Putamen (tissue), 1 donor: ENCODE measurements at regions not wholly inside any gene's neighbourhood (a gene's known extent, or its start where the extent isn't known, plus 50 kb on each side); places are given as distances from the start of the nearest gene placed in this dataset.

Experiments
- DNase-seq: peaks from one replicate; pipeline ENCODE4 v3.0.0-alpha.2; 2016; ENCODE audit warnings: low spot score

- no peak for DNase-seq
Measured at GRCh38 chr5:57698802-57699201, 216.2 kb upstream of the ACTBL2 start.

- no peak for DNase-seq
Measured at GRCh38 chr5:57698086-57698485, 215.5 kb upstream of the ACTBL2 start.

- no peak for DNase-seq
Measured at GRCh38 chr5:57696825-57697570, 214.4 kb upstream of the ACTBL2 start.

GRCh38 chr5:57696389-57696769 lies 213.8 kb upstream of the ACTBL2 start:
- DNase-seq = no peak

GRCh38 chr5:57695706-57696388 lies 213.2 kb upstream of the ACTBL2 start:
- DNase-seq = no peak

GRCh38 chr5:57695179-57695578 lies 212.6 kb upstream of the ACTBL2 start:
- no peak for DNase-seq

GRCh38 chr5:57693488-57694305 lies 211.1 kb upstream of the ACTBL2 start:
- DNase-seq = no peak

- DNase-seq = peak; percentile 80
Measured at GRCh38 chr5:57692582-57693487, 210.2 kb upstream of the ACTBL2 start.

GRCh38 chr5:57690724-57691123 lies 208.1 kb upstream of the ACTBL2 start:
- DNase-seq = no peak

GRCh38 chr5:57687596-57687995 lies 205.0 kb upstream of the ACTBL2 start:
- no peak for DNase-seq

- no peak for DNase-seq
Measured at GRCh38 chr5:57685516-57686255, 203.1 kb upstream of the ACTBL2 start.

GRCh38 chr5:57684299-57684702 lies 201.7 kb upstream of the ACTBL2 start:
- no peak for DNase-seq

GRCh38 chr5:57683036-57683630 lies 200.5 kb upstream of the ACTBL2 start:
- no peak for DNase-seq

GRCh38 chr5:57681942-57682341 lies 199.3 kb upstream of the ACTBL2 start:
- DNase-seq = no peak

- no peak for DNase-seq
Measured at GRCh38 chr5:57680686-57681085, 198.1 kb upstream of the ACTBL2 start.

GRCh38 chr5:57677235-57677634 lies 194.6 kb upstream of the ACTBL2 start:
- DNase-seq = no peak

- DNase-seq = no peak
Measured at GRCh38 chr5:57676222-57677098, 193.8 kb upstream of the ACTBL2 start.

- DNase-seq = no peak
Measured at GRCh38 chr5:57675236-57675635, 192.6 kb upstream of the ACTBL2 start.

- no peak for DNase-seq
Measured at GRCh38 chr5:57671371-57671770, 188.8 kb upstream of the ACTBL2 start.

GRCh38 chr5:57666582-57666981 lies 184.0 kb upstream of the ACTBL2 start:
- DNase-seq = no peak
